Mesendoderm (in vitro differentiated cells): ENCODE measurements at regions not wholly inside any gene's neighbourhood (a gene's known extent, or its start where the extent isn't known, plus 50 kb on each side); places are given as distances from the start of the nearest gene placed in this dataset.

Source experiments
- DNase-seq: peaks from one replicate; pipeline ENCODE4 v3.0.0; 2013
- H2AK5ac ChIP-seq: 2 replicates; pipeline ENCODE4 v1.6.1; 2013; ENCODE audit warnings: low read length, inconsistent platforms
- H2BK120ac ChIP-seq: 2 replicates; pipeline ENCODE4 v1.6.1; 2013; ENCODE audit warnings: low read depth, mild to moderate bottlenecking, low read length, moderate library complexity, mixed read lengths
- H2BK15ac ChIP-seq: replicated peaks from 2 replicates; pipeline ENCODE4 v1.6.1; 2013; ENCODE audit warnings: low read depth, mild to moderate bottlenecking, moderate library complexity
- H2BK5ac ChIP-seq: 2 replicates; pipeline ENCODE4 v1.6.1; 2013; ENCODE audit warnings: low read length, inconsistent platforms
- H3K18ac ChIP-seq: 2 replicates; pipeline ENCODE4 v1.6.1; 2013; ENCODE audit warnings: mild to moderate bottlenecking, low read length, mixed read lengths
- H3K23ac ChIP-seq: one replicate; pipeline ENCODE4 v1.6.1; 2013; ENCODE audit warnings: low read length
- H3K27ac ChIP-seq: 2 replicates; pipeline ENCODE4 v1.5.1; 2013; ENCODE audit warnings: low read depth, mild to moderate bottlenecking, inconsistent platforms, low read length, moderate library complexity
- H3K27me3 ChIP-seq: 2 replicates; pipeline ENCODE4 v1.6.1; 2013; ENCODE audit warnings: low read length, control low read depth, mild to moderate bottlenecking, inconsistent platforms; ENCODE audit not compliant: insufficient read depth, poor library complexity
- H3K36me3 ChIP-seq: 2 replicates; pipeline ENCODE4 v1.6.1; 2013; ENCODE audit warnings: low read length, inconsistent platforms; ENCODE audit not compliant: control insufficient read depth, insufficient read depth
- H3K4ac ChIP-seq: one replicate; pipeline ENCODE4 v1.6.1; 2013; ENCODE audit warnings: low read depth, mild to moderate bottlenecking, low read length, moderate library complexity
- H3K4me1 ChIP-seq: 2 replicates; pipeline ENCODE4 v1.6.1; 2013; ENCODE audit warnings: low read depth, low read length, inconsistent platforms; ENCODE audit not compliant: control insufficient read depth
- H3K4me2 ChIP-seq: 2 replicates; pipeline ENCODE4 v1.6.1; 2013; ENCODE audit warnings: low read length
- H3K4me3 ChIP-seq: 2 replicates; pipeline ENCODE4 v1.5.1; 2013; ENCODE audit warnings: mild to moderate bottlenecking, low read length
- H3K56ac ChIP-seq: one replicate; pipeline ENCODE4 v1.6.1; 2013; ENCODE audit warnings: low read length
- H3K79me1 ChIP-seq: 2 replicates; pipeline ENCODE4 v1.6.1; 2013; ENCODE audit warnings: low read length, inconsistent platforms
- H3K79me2 ChIP-seq: 2 replicates; pipeline ENCODE4 v1.6.1; 2013; ENCODE audit warnings: mild to moderate bottlenecking, low read length; ENCODE audit not compliant: control insufficient read depth, insufficient read depth
- H3K9ac ChIP-seq: 2 replicates; pipeline ENCODE4 v1.6.1; 2013; ENCODE audit warnings: low read length, inconsistent platforms
- H4K5ac ChIP-seq: one replicate; pipeline ENCODE4 v1.6.1; 2013; ENCODE audit warnings: low read length
- H4K8ac ChIP-seq: one replicate; pipeline ENCODE4 v1.6.1; 2013; ENCODE audit warnings: low read depth, mild to moderate bottlenecking, control low read depth, low read length, moderate library complexity
- WGBS: extraction: QIAGEN DNeasy Blood & Tissue Kit; methylation state at CpG from one replicate; pipeline ENCODE4 v1.1.7; 2013; ENCODE audit warnings: low lambda C conversion rate, missing lambda C conversion rate; ENCODE audit not compliant: insufficient coverage; ENCODE audit errors: extremely low coverage; 5-methylcytosine and 5-hydroxymethylcytosine counted together

DNA sequence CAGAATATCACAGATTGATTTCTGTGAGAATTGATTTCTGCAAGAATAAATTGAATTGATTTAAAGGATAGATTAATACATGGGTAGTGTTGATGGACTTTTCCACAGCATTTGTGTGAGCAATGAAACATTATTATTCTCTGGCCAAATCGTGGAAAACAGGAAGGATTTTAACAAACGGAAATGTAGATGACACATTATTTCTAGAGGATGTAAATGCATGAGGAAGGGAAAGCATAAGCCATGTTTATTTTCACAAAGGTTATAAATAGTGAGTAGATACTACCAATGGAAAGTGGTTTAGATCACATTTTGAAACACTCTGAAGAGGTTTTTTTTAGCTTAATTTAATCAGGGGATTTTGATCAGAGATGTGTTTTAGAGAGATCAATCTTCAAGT, 1534.6 kb upstream of the MIR17HG start:
- no peak for DNase-seq
- H3K9ac ChIP-seq: no peak overlapping the region
- no peaks in the 10 kb centered on the region for H3K4me1 ChIP-seq
- no peak overlapping the region for H2BK120ac ChIP-seq
- no peak overlapping the region for H2BK15ac ChIP-seq
- no peak overlapping the region for H4K5ac ChIP-seq
- H3K18ac ChIP-seq: no peak overlapping the region
- H2BK5ac ChIP-seq: no peak overlapping the region
- H3K27ac ChIP-seq: no peak overlapping the region
- no peak overlapping the region for H2AK5ac ChIP-seq
- no peaks in the 10 kb centered on the region for H3K36me3 ChIP-seq
- H3K27me3 ChIP-seq: no peaks in the 10 kb centered on the region
- no peak overlapping the region for H3K4me2 ChIP-seq
- H3K4me3 ChIP-seq: no peak overlapping the region
- no peak overlapping the region for H3K23ac ChIP-seq
- H3K56ac ChIP-seq: no peak overlapping the region
- H4K8ac ChIP-seq: no peak overlapping the region
- H3K79me1 ChIP-seq: no peaks in the 10 kb centered on the region
- H3K79me2 ChIP-seq: no peaks in the 10 kb centered on the region
- WGBS: no CpG with 5 or more reads among the region's 2 CpGs
- H3K4ac ChIP-seq: no peak overlapping the region

DNA sequence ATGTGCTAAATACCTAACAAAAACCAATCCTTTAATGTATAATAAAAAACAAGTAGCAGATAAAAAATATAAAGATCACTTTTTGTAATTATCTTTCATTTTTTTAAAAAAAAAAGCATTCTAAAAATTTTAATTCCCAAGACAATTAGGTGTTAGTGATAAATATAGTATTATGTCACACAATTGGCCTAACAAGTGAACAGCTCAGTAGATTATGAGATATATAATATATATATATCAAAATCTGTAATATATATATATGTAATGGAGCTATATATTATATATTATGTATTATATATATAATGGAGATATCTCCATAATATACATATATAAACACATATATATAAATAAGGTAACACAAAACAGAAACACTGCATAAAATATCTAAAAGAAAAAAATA, 1531.1 kb upstream of the MIR17HG start:
- H2BK120ac ChIP-seq: no peak overlapping the region
- no peak overlapping the region for H3K56ac ChIP-seq
- no peaks in the 10 kb centered on the region for H3K27me3 ChIP-seq
- H3K4ac ChIP-seq: no peak overlapping the region
- H3K4me1 ChIP-seq: no peaks in the 10 kb centered on the region
- no peaks in the 10 kb centered on the region for H3K79me2 ChIP-seq
- no peaks in the 10 kb centered on the region for H3K79me1 ChIP-seq
- H3K27ac ChIP-seq: no peak overlapping the region
- H4K5ac ChIP-seq: no peak overlapping the region
- H3K23ac ChIP-seq: no peak overlapping the region
- H3K18ac ChIP-seq: no peak overlapping the region
- H3K4me2 ChIP-seq: no peak overlapping the region
- no peak overlapping the region for H2BK15ac ChIP-seq
- no peak overlapping the region for H3K4me3 ChIP-seq
- DNase-seq: no peak
- H4K8ac ChIP-seq: no peak overlapping the region
- no peak overlapping the region for H2BK5ac ChIP-seq
- no peaks in the 10 kb centered on the region for H3K36me3 ChIP-seq
- H3K9ac ChIP-seq: no peak overlapping the region
- no peak overlapping the region for H2AK5ac ChIP-seq

DNA sequence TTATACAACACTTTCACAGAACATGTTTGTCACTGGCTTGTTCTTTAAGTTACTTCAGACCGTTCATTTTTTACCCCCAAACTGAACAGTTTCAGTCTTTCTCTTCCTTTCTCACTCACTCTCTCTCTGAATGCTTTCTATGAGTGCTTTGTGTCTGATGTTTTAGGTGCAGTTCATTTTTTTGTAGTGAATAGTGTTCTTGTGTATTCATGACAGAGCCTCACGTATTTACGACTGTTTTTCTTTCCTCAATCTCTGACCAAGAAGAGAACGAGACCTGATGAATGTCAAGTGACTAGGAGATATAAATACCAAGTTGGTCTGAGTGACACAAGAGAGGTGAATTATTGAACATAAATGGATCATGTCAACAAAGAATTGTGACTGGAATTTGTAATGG, 1525.0 kb upstream of the MIR17HG start:
- Histone ChIP-seq H2BK15ac (no peak overlapping the region), H3K23ac (no peak overlapping the region), H3K56ac (no peak overlapping the region), H3K4me1 (no peaks in the 10 kb centered on the region), H2BK5ac (no peak overlapping the region), H3K4me2 (no peak overlapping the region), H2AK5ac (no peak overlapping the region), H3K4me3 (no peak overlapping the region), H4K5ac (no peak overlapping the region), H2BK120ac (no peak overlapping the region), H3K27ac (no peak overlapping the region), H3K79me2 (no peaks in the 10 kb centered on the region), H3K4ac (no peak overlapping the region), H3K79me1 (no peaks in the 10 kb centered on the region), H3K18ac (no peak overlapping the region), H3K9ac (no peak overlapping the region), H4K8ac (no peak overlapping the region), H3K27me3 (no peaks in the 10 kb centered on the region), H3K36me3 (no peaks in the 10 kb centered on the region)
- no CpG with 5 or more reads among the region's 4 CpGs for WGBS
- DNase-seq: no peak

DNA sequence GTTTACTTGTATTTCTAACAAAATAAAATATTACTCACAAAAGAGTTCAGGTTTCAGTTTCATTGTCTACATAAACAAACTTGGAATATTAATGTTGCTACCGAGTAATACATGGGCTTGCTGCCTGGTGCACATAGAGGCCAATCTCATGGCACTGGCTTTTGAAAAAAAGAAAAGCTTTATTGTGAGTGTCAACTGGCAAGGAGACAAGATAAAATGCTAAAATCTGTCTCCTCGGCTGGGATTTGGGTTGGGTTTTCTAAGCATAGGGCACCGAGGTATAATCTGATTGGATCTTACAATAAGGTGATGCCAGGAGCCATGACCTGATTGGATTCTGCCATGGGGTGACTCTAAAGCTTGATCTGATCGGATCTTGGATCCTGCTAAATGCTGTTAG, 1519.9 kb upstream of the MIR17HG start:
- no peak overlapping the region for H3K4me2 ChIP-seq
- no peak overlapping the region for H3K18ac ChIP-seq
- no peaks in the 10 kb centered on the region for H3K36me3 ChIP-seq
- no peak overlapping the region for H2AK5ac ChIP-seq
- no peak overlapping the region for H2BK15ac ChIP-seq
- no peak overlapping the region for H3K9ac ChIP-seq
- H3K23ac ChIP-seq: no peak overlapping the region
- H3K79me1 ChIP-seq: no peaks in the 10 kb centered on the region
- H2BK5ac ChIP-seq: no peak overlapping the region
- H4K5ac ChIP-seq: no peak overlapping the region
- WGBS: no CpG with 5 or more reads among the region's 4 CpGs
- H3K4me3 ChIP-seq: no peak overlapping the region
- H3K4me1 ChIP-seq: no peaks in the 10 kb centered on the region
- H3K56ac ChIP-seq: no peak overlapping the region
- H4K8ac ChIP-seq: no peak overlapping the region
- peak; percentile 1 for DNase-seq
- no peak overlapping the region for H2BK120ac ChIP-seq
- no peak overlapping the region for H3K27ac ChIP-seq
- H3K27me3 ChIP-seq: no peaks in the 10 kb centered on the region
- no peak overlapping the region for H3K4ac ChIP-seq
- no peaks in the 10 kb centered on the region for H3K79me2 ChIP-seq

DNA sequence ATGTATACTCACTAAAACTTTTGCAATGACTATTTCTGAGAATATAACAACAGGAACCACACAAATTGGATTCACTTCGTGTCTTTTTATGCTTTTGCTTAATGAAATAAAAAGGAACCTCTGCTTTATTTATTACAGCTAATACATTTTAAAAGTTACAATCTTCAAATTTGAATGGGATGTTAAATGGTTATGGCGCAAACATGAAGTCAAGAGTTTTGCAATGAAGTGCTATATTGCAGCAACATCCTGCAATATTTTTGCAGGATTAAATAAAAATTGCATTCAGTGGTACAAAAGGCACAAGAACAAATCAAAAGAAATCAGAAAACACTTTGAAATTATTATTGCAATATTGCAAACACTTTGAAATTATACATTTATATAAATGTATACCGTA, 1519.0 kb upstream of the MIR17HG start:
- no peak for DNase-seq
- Histone ChIP-seq H3K9ac (no peak overlapping the region), H3K4me3 (no peak overlapping the region), H2AK5ac (no peak overlapping the region), H2BK120ac (no peak overlapping the region), H3K79me2 (no peaks in the 10 kb centered on the region), H2BK5ac (no peak overlapping the region), H3K79me1 (no peaks in the 10 kb centered on the region), H3K27me3 (no peaks in the 10 kb centered on the region), H3K27ac (no peak overlapping the region), H3K4ac (no peak overlapping the region), H3K18ac (no peak overlapping the region), H2BK15ac (no peak overlapping the region), H3K4me1 (no peaks in the 10 kb centered on the region), H3K4me2 (no peak overlapping the region), H3K23ac (no peak overlapping the region), H3K36me3 (no peaks in the 10 kb centered on the region), H4K5ac (no peak overlapping the region), H3K56ac (no peak overlapping the region), H4K8ac (no peak overlapping the region)
- no CpG with 5 or more reads among the region's 3 CpGs for WGBS

DNA sequence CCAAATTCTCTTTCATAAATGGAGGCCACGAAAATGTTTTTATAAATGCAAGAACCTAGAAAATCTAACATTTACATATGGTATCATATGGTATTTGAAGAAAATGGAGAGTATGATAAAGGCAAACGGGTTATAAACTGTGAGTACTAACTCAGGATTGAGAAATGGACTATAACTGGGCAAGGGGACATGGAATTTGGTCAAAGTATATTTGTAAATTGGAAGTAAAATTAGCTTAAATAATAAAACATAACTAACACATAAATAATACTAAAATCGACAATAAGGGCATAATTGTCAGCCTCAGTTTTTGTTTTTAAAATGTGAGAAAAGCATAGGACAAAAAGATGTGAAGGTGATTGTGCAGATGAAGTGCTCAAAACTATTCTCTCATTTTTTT, 1516.3 kb upstream of the MIR17HG start:
- WGBS: no CpG with 5 or more reads among the region's 3 CpGs
- Histone ChIP-seq H2BK15ac (no peak overlapping the region), H3K56ac (no peak overlapping the region)

More for the DNA sequence above, 1516.3 kb upstream of the MIR17HG start:
- H2BK5ac ChIP-seq: no peak overlapping the region
- no peak overlapping the region for H3K9ac ChIP-seq
- no peaks in the 10 kb centered on the region for H3K79me1 ChIP-seq
- no peaks in the 10 kb centered on the region for H3K79me2 ChIP-seq
- H3K23ac ChIP-seq: no peak overlapping the region
- H2AK5ac ChIP-seq: no peak overlapping the region
- H3K4me3 ChIP-seq: no peak overlapping the region
- H3K4me2 ChIP-seq: no peak overlapping the region
- no peak overlapping the region for H3K27ac ChIP-seq
- no peak overlapping the region for H4K8ac ChIP-seq
- DNase-seq: no peak
- no peak overlapping the region for H3K4ac ChIP-seq
- H3K36me3 ChIP-seq: no peaks in the 10 kb centered on the region
- H4K5ac ChIP-seq: no peak overlapping the region
- H3K27me3 ChIP-seq: no peaks in the 10 kb centered on the region
- no peak overlapping the region for H2BK120ac ChIP-seq
- no peak overlapping the region for H3K18ac ChIP-seq
- no peaks in the 10 kb centered on the region for H3K4me1 ChIP-seq
